OCI-LY7 (cell line): ENCODE measurements at regions not wholly inside any gene's neighbourhood (a gene's known extent, or its start where the extent isn't known, plus 50 kb on each side); places are given as distances from the start of the nearest gene placed in this dataset.

Experiments
- EZH2phosphoT487 ChIP-seq: fragments of 200-600 bp; sonication (generic); IDR thresholded peaks from 2 replicates; pipeline ENCODE4 v1.6.1; 2018; ENCODE audit warnings: low read depth, borderline replicate concordance, mild to moderate bottlenecking, mixed run types, antibody characterized with exemption, low read length, moderate library complexity, mixed read lengths
- TF ChIP-seq, protein P1 (sequence below): fragments of 200-600 bp; sonication (generic); conservative IDR thresholded peaks from 2 replicates; pipeline ENCODE4 v1.5.1; 2014; ENCODE audit warnings: mild to moderate bottlenecking, antibody characterized with exemption, low read length, moderate library complexity, mixed read lengths

GRCh38 chr13:23996456-23996855 is 99.2 kb upstream of the C1QTNF9B start:
- TF ChIP-seq, protein P1, sequence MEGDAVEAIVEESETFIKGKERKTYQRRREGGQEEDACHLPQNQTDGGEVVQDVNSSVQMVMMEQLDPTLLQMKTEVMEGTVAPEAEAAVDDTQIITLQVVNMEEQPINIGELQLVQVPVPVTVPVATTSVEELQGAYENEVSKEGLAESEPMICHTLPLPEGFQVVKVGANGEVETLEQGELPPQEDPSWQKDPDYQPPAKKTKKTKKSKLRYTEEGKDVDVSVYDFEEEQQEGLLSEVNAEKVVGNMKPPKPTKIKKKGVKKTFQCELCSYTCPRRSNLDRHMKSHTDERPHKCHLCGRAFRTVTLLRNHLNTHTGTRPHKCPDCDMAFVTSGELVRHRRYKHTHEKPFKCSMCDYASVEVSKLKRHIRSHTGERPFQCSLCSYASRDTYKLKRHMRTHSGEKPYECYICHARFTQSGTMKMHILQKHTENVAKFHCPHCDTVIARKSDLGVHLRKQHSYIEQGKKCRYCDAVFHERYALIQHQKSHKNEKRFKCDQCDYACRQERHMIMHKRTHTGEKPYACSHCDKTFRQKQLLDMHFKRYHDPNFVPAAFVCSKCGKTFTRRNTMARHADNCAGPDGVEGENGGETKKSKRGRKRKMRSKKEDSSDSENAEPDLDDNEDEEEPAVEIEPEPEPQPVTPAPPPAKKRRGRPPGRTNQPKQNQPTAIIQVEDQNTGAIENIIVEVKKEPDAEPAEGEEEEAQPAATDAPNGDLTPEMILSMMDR = no peak
- no peak for TF ChIP-seq EZH2phosphoT487
